A172 (cell line): ENCODE measurements at regions not wholly inside any gene's neighbourhood (a gene's known extent, or its start where the extent isn't known, plus 50 kb on each side); places are given as distances from the start of the nearest gene placed in this dataset.

Experiments used
- DNase-seq: peaks from one replicate; pipeline ENCODE4 v3.0.0-alpha.2; 2015; ENCODE audit warnings: low spot score

DNA sequence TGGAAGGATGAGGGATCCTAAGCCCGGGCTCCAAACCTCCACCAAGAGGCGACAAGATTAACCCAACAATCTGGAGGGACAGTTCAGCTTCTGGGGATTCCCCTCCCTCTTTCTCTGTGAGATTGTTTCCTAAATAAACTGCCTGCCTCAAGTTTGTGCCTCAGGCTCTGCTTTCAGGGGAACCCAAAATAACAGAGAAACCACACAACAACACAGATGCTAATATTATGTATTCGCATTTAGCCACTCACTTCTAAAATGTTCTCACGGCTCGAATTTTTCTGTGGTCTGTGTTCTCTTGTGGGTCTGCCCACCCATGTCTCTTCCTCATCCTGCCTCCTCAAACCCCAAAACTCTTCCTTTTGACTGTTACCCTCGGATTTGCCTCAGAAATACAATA, 1381.1 kb upstream of the SLC10A2 start:
- DNase-seq, result no peak

DNA sequence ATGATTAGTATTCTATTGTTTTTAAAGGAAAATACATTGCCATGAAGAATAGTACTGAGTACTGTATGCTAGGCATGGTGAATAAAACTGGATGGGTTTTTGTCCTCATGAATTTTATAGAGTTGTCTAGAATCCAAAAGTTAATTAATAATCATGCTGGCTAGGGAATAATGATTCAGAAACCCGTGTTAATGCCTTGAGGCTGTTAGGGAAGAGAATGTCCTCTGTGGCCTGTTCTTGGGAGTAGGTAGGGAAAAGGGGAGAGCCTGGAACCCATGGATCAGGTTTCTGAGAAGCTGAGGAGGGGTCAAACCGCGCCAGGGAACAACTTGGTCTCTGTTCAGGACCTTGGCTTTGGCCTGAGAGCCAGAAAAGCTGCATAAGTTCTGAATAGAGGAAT, 1376.3 kb upstream of the SLC10A2 start:
- no peak for DNase-seq

- no peak for DNase-seq
These were observed 1370.3 kb upstream of the SLC10A2 start for GRCh38 chr13:104436555-104436954.

DNA sequence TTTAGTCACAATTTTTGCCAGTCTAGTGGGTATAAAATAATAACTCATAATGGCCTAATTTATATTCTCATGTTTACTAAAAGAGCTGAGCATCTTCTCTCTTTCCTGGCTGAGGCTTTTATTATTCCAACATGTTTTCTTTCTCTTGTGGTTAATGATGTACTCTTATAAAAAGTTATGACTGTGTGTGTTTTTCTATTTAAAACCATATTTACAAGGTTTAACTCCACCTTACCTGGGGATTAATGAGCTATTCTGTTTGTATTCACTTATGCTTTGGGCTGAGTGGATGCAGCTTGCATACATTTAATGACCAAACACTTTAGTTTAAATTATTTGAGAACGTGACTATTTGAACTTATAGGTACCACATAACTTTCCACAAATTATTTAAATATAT, 1365.7 kb upstream of the SLC10A2 start:
- no peak for DNase-seq

DNA sequence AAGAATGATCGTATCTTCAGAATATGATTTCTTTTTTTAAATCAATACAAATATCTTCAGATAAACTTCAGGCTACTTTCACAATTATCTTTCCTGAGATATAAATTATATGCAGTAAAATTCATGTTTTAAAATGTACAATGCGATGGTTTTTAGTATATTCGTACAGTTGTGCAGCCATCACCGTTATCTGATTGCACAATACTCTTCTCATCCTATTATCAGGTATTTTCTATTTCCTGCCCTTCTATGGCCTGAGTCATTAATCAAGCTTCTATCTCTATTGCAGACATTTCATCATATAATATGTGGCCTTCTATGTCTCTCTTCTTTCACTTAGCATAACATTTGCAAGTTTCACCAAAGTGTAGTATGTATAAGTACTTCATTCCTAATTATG, 1360.2 kb upstream of the SLC10A2 start:
- DNase-seq, result no peak

- DNase-seq, result no peak
These were observed 1356.5 kb upstream of the SLC10A2 start for GRCh38 chr13:104422668-104423067.

- no peak for DNase-seq
These were observed 1350.8 kb upstream of the SLC10A2 start for GRCh38 chr13:104416973-104417372.

GRCh38 chr13:104414771-104415170, 1348.6 kb upstream of the SLC10A2 start:
- no peak for DNase-seq

- no peak for DNase-seq
These were observed 1348.0 kb upstream of the SLC10A2 start for GRCh38 chr13:104414181-104414580.

- DNase-seq, result no peak
These were observed 1345.0 kb upstream of the SLC10A2 start for GRCh38 chr13:104411141-104411765.

DNA sequence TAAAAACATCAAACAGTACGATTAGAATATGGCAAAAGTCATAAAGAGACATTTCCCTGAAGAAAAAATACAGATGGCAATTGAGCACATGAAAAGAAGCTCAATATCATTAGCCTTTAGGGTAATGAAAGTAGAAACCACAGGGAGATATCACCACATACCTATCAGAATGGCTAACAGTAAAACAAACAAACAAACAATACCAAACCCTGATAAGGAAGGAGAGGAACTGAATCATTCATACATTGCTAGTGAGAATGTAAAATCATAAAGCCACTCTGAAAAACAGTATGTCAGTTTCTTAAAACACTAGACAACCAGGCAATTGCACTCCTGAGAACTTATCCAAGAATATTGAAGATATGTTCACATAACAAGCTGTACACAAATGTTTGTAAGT, 1342.5 kb upstream of the SLC10A2 start:
- DNase-seq, result peak; percentile 26

DNA sequence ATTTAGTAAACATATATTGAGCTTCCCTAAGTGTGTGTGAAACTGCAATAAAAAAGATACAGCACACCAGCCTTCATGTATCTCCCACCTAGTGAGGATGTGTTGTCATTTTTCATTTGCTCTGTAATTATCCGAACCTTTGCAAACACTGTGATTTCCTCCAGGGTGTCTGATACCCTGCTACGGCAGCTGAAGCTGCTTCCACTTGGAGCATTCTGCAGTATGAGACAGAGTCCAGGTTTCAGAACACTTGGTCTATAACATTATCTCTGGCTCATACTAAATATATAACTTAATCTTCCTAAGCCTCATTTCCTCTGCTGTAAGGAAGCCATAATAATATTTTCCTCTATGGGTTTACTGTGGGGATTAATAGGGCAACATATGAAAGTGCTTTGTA, 1338.1 kb upstream of the SLC10A2 start:
- DNase-seq, result no peak

GRCh38 chr13:104389691-104390090, 1323.5 kb upstream of the SLC10A2 start:
- no peak for DNase-seq

- no peak for DNase-seq
These were observed 1321.3 kb upstream of the SLC10A2 start for GRCh38 chr13:104387510-104387909.

- peak; percentile 26 for DNase-seq
These were observed 1319.2 kb upstream of the SLC10A2 start for GRCh38 chr13:104385404-104385803.

DNA sequence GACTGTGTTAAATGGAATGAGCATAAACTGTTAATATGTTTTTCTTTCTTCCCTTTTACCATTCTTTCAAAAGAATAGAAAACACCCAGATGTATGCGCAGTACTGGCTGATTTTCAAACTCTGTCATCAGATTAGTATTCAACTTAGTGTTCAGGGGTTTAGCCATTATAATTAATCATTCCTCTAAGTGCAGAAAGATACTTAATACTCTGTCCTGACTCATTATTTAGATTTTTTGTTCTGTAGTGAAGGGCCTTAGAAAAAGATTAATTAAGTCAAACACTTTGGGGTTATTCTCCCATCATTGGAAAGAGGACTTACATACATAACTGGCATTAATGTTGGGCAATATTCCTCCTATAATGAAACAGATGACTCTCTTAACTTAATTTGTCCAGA, 1316.7 kb upstream of the SLC10A2 start:
- no peak for DNase-seq

DNA sequence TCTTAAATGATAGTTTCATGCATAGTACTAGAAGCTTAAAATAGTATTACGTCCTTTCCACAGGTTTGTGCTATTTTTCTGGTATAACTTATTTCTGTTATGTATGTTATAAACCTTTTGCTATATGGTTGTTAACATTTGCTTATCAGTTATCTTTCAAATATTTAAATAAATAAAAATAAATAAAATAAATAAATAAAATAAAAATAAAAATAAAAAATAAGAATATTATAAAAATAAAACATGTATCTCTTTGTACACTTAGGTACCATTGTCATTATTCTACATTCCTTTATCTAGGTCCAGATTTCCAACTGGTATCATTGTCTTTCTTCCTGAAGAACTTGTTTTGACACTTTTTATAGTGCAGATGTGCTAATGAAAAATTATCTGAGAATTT, 1310.4 kb upstream of the SLC10A2 start:
- no peak for DNase-seq

GRCh38 chr13:104375614-104376013, 1309.4 kb upstream of the SLC10A2 start:
- DNase-seq, result no peak

- DNase-seq, result no peak
These were observed 1306.0 kb upstream of the SLC10A2 start for GRCh38 chr13:104372095-104372655.

GRCh38 chr13:104365430-104365829, 1299.2 kb upstream of the SLC10A2 start:
- DNase-seq, result no peak

GRCh38 chr13:104357672-104358354, 1291.6 kb upstream of the SLC10A2 start:
- DNase-seq, result no peak

DNA sequence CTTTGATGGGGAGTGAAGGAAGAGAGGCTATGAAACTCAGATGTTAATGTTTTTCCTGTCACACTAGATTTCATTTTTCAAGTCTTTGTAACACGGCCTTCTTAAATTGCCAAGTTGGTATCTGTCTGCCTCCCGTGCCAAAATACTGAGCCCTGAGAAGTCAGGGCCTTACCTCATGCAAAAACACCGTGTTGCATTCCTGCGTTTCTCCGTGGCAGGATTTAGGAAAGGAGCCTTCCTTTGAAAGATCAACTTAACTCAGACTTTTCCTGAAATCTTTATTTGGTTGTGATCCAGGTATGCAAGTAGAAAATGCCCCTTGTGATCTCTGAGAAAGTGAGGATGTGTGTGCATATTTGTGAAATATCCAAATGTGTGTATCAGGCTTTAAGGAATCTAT, 1291.0 kb upstream of the SLC10A2 start:
- DNase-seq, result no peak

DNA sequence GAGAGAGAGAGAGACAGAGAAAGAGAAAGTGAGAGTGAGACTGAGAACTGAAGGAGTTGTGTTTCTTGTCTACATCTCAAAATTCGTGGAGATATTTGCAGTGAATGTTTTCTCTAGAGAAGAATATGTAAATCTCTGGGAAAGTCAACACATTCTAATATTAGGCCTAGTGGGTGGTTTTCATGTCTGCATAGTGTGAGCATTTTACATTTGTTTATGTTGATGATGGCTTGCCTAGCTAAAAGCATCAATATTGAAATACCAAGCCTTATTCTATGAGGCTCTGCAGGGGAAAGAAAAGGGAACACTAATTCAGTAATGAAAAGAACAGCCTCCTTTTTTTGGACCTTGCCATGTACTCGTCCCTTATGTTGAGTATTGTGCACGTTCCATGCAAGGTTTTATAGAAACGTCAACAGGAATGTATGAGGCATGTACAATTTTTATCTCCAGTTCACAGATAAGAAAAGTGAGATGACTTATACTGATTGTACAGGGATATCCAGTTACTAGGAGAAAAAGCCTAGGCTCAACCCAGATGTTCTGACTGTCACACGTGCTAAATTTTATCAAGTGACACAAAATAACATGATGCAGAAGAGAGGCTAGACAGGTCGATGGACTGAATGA, 1288.9 kb upstream of the SLC10A2 start:
- no peak for DNase-seq
